ENCODE measurements at regions not wholly inside any gene's neighbourhood (a gene's known extent, or its start where the extent isn't known, plus 50 kb on each side); places are given as distances from the start of the nearest gene placed in this dataset.

GRCh38 chr1:87185077-87185476 lies 143.6 kb upstream of the LMO4 start:
- no peak for TF ChIP-seq POLR2A (IDR thresholded peaks at IDR 0.05)
- TF ChIP-seq, protein P1, sequence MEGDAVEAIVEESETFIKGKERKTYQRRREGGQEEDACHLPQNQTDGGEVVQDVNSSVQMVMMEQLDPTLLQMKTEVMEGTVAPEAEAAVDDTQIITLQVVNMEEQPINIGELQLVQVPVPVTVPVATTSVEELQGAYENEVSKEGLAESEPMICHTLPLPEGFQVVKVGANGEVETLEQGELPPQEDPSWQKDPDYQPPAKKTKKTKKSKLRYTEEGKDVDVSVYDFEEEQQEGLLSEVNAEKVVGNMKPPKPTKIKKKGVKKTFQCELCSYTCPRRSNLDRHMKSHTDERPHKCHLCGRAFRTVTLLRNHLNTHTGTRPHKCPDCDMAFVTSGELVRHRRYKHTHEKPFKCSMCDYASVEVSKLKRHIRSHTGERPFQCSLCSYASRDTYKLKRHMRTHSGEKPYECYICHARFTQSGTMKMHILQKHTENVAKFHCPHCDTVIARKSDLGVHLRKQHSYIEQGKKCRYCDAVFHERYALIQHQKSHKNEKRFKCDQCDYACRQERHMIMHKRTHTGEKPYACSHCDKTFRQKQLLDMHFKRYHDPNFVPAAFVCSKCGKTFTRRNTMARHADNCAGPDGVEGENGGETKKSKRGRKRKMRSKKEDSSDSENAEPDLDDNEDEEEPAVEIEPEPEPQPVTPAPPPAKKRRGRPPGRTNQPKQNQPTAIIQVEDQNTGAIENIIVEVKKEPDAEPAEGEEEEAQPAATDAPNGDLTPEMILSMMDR (IDR thresholded peaks at IDR 0.05), result no peak
